Smooth muscle cell (in vitro differentiated cells): ENCODE measurements at regions not wholly inside any gene's neighbourhood (a gene's known extent, or its start where the extent isn't known, plus 50 kb on each side); places are given as distances from the start of the nearest gene placed in this dataset.
"Not testable (repeated sequence)": the region's sequence is repeated elsewhere in the genome, so short reads cannot be mapped to it uniquely, and the experiment has no call there.

ENCODE experiments used
- DNase-seq: peaks from one replicate; lab custom pipeline; 2025; ENCODE audit not compliant: unreplicated experiment; lab: John Stamatoyannopoulos, UW
- H2AFZ ChIP-seq: fragments of 200-600 bp; sonication (generic); 2 replicates; pipeline ENCODE4 v1.6.0; 2016; ENCODE audit warnings: antibody characterized with exemption, low read depth, mild to moderate bottlenecking
- H3F3A ChIP-seq: fragments of 200-600 bp; sonication (generic); 2 replicates; pipeline ENCODE4 v1.6.0; 2017; ENCODE audit warnings: antibody characterized with exemption, low read depth
- H3K27ac ChIP-seq: fragments of 200-600 bp; sonication (generic); 2 replicates; pipeline ENCODE4 v1.5.1; 2016; ENCODE audit warnings: low read depth, mild to moderate bottlenecking
- H3K27me3 ChIP-seq: fragments of 200-600 bp; sonication (generic); 2 replicates; pipeline ENCODE4 v1.6.1; 2016; ENCODE audit warnings: low read depth, mild to moderate bottlenecking
- H3K36me3 ChIP-seq: fragments of 200-600 bp; sonication (generic); 2 replicates; pipeline ENCODE4 v1.5.1; 2016; ENCODE audit warnings: low read depth
- H3K4me1 ChIP-seq: fragments of 200-600 bp; sonication (generic); 2 replicates; pipeline ENCODE4 v1.5.1; 2016; ENCODE audit warnings: low read depth
- H3K4me2 ChIP-seq: fragments of 200-600 bp; sonication (generic); 2 replicates; pipeline ENCODE4 v1.6.0; 2016; ENCODE audit warnings: mild to moderate bottlenecking
- H3K4me3 ChIP-seq: fragments of 200-600 bp; sonication (generic); 2 replicates; pipeline ENCODE4 v1.5.1; 2016; ENCODE audit warnings: mild to moderate bottlenecking
- H3K79me2 ChIP-seq: fragments of 200-600 bp; sonication (generic); 2 replicates; pipeline ENCODE4 v1.6.0; 2016; ENCODE audit warnings: low read depth, mild to moderate bottlenecking
- H3K9ac ChIP-seq: fragments of 200-600 bp; sonication (generic); 2 replicates; pipeline ENCODE4 v1.6.0; 2016; ENCODE audit warnings: low read depth
- H3K9me3 ChIP-seq: fragments of 200-600 bp; sonication (generic); replicated peaks from 2 replicates; pipeline ENCODE4 v1.5.1; 2016; ENCODE audit warnings: low read depth
- H4K20me1 ChIP-seq: fragments of 200-600 bp; sonication (generic); 2 replicates; pipeline ENCODE4 v1.6.0; 2016; ENCODE audit warnings: low read depth
- CTCF ChIP-seq: fragments of 200-600 bp; sonication (generic); IDR thresholded peaks from 2 replicates; pipeline ENCODE4 v1.5.1; 2017; ENCODE audit warnings: borderline replicate concordance, mild to moderate bottlenecking, antibody characterized with exemption; ENCODE audit not compliant: insufficient read depth, poor library complexity, severe bottlenecking
- WGBS: methylation state at CpG from one replicate; pipeline ENCODE4 v1.1.7; 2016; ENCODE audit warnings: low lambda C conversion rate; 5-methylcytosine and 5-hydroxymethylcytosine counted together

- Histone ChIP-seq H3K4me2 (no peak overlapping the region), H2AFZ (no peak overlapping the region), H3K79me2 (no peaks in the 10 kb centered on the region), H3K27me3 (no peaks in the 10 kb centered on the region), H3K36me3 (no peaks in the 10 kb centered on the region), H3K9ac (no peak overlapping the region), H4K20me1 (no peaks in the 10 kb centered on the region), H3K4me1 (no peaks in the 10 kb centered on the region), H3K9me3 (no peaks in the 10 kb centered on the region), H3K4me3 (no peak overlapping the region), H3F3A (peaks cover 6% of the 10 kb centered on the region), H3K27ac (no peak overlapping the region)
- 39% methylated on average over 1 of the region's 1 CpG for WGBS
- DNase-seq, result no peak
- TF ChIP-seq CTCF, result no peak
Observed at GRCh38 chr5:32534041-32534440, 51.3 kb upstream of the SUB1 start.

GRCh38 chr5:32531885-32532520, 53.4 kb upstream of the SUB1 start:
- Histone ChIP-seq H4K20me1 (no peaks in the 10 kb centered on the region), H3K9ac (peak overlapping the region; percentile 86), H3K4me2 (peak overlapping the region; percentile 79), H3K9me3 (no peaks in the 10 kb centered on the region), H2AFZ (peak overlapping the region; percentile 23), H3K79me2 (no peaks in the 10 kb centered on the region), H3K27ac (peak overlapping the region; percentile 94), H3K27me3 (no peaks in the 10 kb centered on the region), H3K4me1 (no peaks in the 10 kb centered on the region), H3F3A (peaks cover 6% of the 10 kb centered on the region), H3K36me3 (no peaks in the 10 kb centered on the region), H3K4me3 (peak overlapping the region; percentile 27)
- WGBS, result 33% methylated on average over 8 of the region's 8 CpGs
- DNase-seq, result peak; percentile 12
- TF ChIP-seq CTCF, result no peak

GRCh38 chr5:32527321-32527720, 58.0 kb upstream of the SUB1 start:
- not testable (repeated sequence) for H4K20me1 ChIP-seq, H3K27me3 ChIP-seq, H3K79me2 ChIP-seq, H3K4me1 ChIP-seq, H3K27ac ChIP-seq, H3K9me3 ChIP-seq, H3K36me3 ChIP-seq, H3F3A ChIP-seq, H2AFZ ChIP-seq, H3K9ac ChIP-seq, H3K4me3 ChIP-seq, DNase-seq, H3K4me2 ChIP-seq
- WGBS, result 98% methylated on average over 3 of the region's 3 CpGs

- H3K79me2 ChIP-seq, result no peaks in the 10 kb centered on the region
- no peak for DNase-seq
- no peak overlapping the region for H2AFZ ChIP-seq
Observed at GRCh38 chr5:32526810-32527209, 58.5 kb upstream of the SUB1 start.

More at GRCh38 chr5:32526810-32527209, 58.5 kb upstream of the SUB1 start:
- no peaks in the 10 kb centered on the region for H3K27me3 ChIP-seq
- no peaks in the 10 kb centered on the region for H3K9me3 ChIP-seq
- no peak overlapping the region for H3K27ac ChIP-seq
- H3K4me3 ChIP-seq, result no peak overlapping the region
- no peaks in the 10 kb centered on the region for H4K20me1 ChIP-seq
- no peak overlapping the region for H3K9ac ChIP-seq
- TF ChIP-seq CTCF, result no peak
- no peaks in the 10 kb centered on the region for H3K36me3 ChIP-seq
- H3F3A ChIP-seq, result peaks cover 6% of the 10 kb centered on the region
- no peaks in the 10 kb centered on the region for H3K4me1 ChIP-seq
- H3K4me2 ChIP-seq, result no peak overlapping the region
- 40% methylated on average over 1 of the region's 1 CpG for WGBS
